ENCODE measurements at regions not wholly inside any gene's neighbourhood (a gene's known extent, or its start where the extent isn't known, plus 50 kb on each side); places are given as distances from the start of the nearest gene placed in this dataset.

DNA sequence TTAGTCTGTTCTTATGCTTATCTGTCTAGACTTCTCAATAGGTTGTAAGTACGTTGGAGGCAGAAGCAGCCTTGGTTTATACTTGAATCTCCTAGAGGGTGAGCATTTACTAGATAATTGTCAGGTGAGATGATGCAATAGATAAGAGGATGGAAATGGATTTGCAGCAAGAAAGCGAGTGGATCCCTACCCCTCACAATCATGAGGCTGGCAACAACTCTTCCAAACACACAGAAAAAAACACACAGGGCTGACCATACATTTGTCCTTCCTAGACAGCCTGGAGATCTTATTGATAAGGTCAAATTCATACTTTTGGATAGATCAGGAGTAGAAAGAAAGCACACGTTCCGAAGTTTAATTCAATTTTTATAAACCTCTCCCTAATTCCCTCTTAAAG lies 481.4 kb upstream of the CAMK1G start:
- TF ChIP-seq EZH2 (IDR thresholded peaks at IDR 0.05; ENCODE audit: insufficient read depth, poor library complexity, severe bottlenecking): no peak
- no peak for TF ChIP-seq EZH2phosphoT487 (IDR thresholded peaks at IDR 0.05; ENCODE audit: insufficient read depth, low read depth)
